GM19468 (cell line): ENCODE measurements at regions not wholly inside any gene's neighbourhood (a gene's known extent, or its start where the extent isn't known, plus 50 kb on each side); places are given as distances from the start of the nearest gene placed in this dataset.

Source experiments
- ATAC-seq: cut with Tn5 transposase; IDR thresholded peaks from one replicate; pipeline ENCODE4 v1.9.1; 2021; ENCODE audit warnings: mild to moderate bottlenecking, moderate library complexity, moderate number of reproducible peaks; ENCODE audit not compliant: unreplicated experiment; ENCODE audit errors: extremely low read depth

- ATAC-seq = no peak
Observed at GRCh38 chr1:222124602-222125001, 382.7 kb upstream of the DUSP10 start.

DNA sequence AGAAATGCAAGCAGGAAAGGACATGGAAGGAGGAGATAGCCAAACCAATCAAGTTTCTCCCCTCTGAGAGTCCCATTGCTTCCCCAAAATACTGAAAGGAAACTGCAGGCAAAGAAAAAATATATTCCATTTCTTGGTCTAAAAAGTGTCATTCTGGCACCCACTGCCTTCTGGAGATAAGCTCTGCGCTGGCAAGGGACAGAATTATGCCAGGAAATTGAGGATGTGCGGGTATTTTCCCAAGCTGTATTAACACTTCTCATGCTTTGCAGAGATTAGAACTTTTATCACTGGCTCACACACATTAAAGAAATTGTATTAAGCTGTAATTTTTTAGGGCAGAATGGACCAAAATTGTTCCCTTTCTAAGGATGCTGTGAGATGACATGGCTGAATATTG, 381.2 kb upstream of the DUSP10 start:
- no peak for ATAC-seq

- ATAC-seq = no peak
Observed at GRCh38 chr1:222117809-222118208, 375.9 kb upstream of the DUSP10 start.

GRCh38 chr1:222114536-222115156, 372.8 kb upstream of the DUSP10 start:
- ATAC-seq = no peak

GRCh38 chr1:222109836-222110235, 367.9 kb upstream of the DUSP10 start:
- ATAC-seq = no peak

- no peak for ATAC-seq
Observed at GRCh38 chr1:222107975-222108374, 366.1 kb upstream of the DUSP10 start.

GRCh38 chr1:222107267-222107666, 365.4 kb upstream of the DUSP10 start:
- ATAC-seq = no peak

DNA sequence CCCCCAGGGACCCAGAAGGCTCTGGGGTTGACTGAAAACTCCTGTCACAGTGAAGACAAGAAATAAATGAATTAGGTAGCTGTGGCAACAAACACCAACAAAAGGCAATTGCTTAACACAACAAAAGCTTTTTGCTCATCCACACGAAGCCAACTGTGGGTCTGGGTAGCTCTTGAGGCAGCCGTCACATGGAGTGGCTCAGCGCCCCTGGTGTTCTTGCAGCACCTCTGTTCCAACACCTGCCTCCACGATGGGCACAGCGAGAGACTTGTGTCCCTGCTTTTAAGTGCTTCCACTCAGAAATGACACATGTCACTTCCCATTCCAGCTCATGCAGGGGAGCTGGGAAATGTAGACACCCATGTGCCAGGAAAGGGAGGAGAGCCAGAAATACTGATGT, 364.5 kb upstream of the DUSP10 start:
- ATAC-seq = no peak

DNA sequence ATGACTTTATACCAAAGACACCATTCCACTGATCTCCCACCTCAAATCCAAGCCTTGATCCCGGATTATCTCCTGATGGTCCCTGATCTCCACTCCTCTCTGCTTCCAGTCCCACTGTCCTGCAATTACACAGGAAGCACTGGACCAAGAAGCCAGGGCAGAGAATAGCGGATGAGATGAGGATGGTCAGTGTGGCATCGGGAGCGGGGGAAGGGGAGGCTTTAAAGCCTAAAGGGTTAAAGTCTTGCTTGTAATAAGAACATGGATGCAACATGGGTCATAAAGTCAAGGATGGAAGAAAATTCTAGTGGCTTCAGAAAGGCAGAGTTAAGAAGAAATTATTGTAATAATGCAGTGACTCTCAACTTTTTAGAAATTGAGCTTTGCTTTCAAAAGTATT, 364.0 kb upstream of the DUSP10 start:
- no peak for ATAC-seq

- no peak for ATAC-seq
Observed at GRCh38 chr1:222105393-222105737, 363.5 kb upstream of the DUSP10 start.

- no peak for ATAC-seq
Observed at GRCh38 chr1:222104694-222105392, 363.0 kb upstream of the DUSP10 start.

DNA sequence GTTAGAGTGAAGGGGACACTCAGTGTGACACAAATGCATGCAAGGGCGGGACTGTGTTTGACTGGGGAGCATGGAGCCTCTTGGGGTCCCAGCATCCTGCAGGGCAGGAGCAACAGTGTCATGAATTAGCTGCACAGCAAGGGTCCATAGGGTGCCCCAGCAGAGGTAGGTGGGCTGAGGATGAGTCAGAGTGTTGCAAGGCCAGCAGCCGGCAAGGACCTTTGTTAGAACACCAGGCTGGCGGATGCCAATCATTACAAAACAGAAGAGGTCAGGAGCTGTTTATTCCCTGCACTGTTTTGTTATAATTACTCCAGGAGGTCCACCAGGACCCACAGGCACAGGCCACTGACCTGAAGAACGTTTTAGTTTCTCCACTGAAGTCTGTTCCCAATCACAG, 362.2 kb upstream of the DUSP10 start:
- no peak for ATAC-seq

DNA sequence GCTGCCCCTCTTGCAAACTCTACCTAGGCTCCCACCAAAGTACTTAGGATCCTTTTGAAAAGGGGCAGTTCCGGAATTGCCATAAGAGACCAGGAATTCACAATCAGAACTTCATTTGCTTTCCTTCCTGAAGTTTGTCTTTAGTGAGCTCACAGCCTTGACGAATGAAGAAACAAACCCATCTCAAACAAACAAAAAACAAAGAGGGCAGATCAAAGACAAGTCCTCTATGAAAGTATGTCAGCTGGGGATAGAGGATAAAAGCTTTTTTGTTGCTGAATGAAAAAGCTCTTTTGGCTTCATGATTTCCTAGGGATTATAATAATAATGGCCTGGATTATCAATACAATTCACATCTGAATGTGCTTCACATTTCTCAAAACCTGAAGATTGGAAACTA, 357.9 kb upstream of the DUSP10 start:
- ATAC-seq = no peak

DNA sequence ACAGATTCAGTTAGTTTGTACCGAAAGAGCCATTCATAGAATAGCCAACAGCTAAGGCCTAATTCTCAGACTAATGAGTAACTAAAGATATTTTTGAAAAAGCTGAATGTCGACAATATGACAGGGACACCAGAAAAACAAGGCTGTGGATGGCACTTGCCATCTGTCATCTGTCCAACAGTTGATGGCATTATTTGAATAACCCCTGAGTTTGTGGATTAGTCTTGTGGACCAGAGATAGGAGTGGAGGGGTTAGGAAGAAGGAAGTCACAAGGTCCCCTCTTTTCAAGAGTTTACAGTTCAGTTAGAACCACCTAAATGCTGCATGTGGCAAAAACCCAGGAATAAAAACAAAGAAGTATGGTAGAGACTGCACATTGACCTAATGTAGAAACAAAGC, 356.5 kb upstream of the DUSP10 start:
- no peak for ATAC-seq

DNA sequence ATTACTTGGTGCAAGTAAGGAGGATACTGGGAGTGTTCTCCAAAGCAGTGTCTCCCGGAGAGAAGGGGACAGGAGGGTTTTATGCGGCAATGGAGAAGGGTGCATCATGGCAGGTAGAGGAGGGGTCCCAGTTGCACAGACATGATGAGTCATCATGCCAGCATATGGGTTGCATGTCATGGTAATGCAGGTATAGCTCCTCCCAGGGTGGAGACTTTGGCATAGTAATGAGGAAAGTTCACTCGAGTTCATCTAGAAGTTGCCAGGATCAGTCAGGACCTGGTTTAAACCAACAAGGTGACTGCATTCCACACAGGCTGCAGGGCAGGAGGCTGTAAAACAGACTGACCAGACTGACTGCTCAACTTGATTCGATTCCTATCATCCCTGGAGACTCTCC, 355.7 kb upstream of the DUSP10 start:
- no peak for ATAC-seq

GRCh38 chr1:222096883-222097282, 355.0 kb upstream of the DUSP10 start:
- no peak for ATAC-seq

GRCh38 chr1:222096476-222096772, 354.5 kb upstream of the DUSP10 start:
- ATAC-seq = no peak

- ATAC-seq = peak; percentile 58
Observed at GRCh38 chr1:222095606-222096475, 354.0 kb upstream of the DUSP10 start.

DNA sequence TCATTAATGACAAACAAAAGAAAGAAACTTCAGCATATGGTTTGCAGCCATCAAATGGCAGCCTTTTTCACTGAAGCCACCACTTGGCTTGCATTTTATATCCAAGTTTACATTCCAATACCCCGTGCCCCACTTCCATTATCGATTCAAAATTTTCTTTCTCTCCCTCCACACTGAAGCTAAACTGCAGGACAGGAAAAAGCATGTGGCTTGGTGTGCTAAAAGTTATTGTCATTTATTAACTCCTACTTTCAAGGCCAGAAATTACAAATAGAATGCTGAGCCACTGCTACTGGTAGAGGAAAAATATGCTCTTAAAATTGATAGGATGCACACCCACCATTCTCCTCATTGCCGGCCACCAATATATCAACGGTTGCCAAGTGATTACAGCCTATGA, 351.6 kb upstream of the DUSP10 start:
- no peak for ATAC-seq

DNA sequence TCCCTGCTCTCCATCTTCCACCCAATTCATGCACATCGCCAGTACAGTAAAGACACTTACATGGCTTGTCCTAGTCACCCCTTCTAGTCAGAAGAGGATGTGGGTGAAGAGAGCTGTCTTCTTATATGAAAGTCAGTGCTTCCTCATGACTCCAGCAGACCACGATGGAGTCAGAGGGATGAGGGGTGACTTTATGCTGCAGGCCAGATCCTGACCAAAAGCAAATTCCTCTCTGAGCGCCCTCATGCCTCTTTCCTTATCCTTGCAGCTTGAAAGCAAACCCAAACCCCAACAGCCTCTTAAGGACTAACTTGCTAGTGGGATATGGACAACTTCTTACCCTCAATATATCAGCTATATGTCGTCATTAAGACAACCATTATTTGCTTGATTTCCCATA, 348.2 kb upstream of the DUSP10 start:
- no peak for ATAC-seq

GRCh38 chr1:222087221-222087920, 345.5 kb upstream of the DUSP10 start:
- no peak for ATAC-seq
